Smooth muscle cell (in vitro differentiated cells): ENCODE measurements at regions not wholly inside any gene's neighbourhood (a gene's known extent, or its start where the extent isn't known, plus 50 kb on each side); places are given as distances from the start of the nearest gene placed in this dataset.
A peak's percentile ranks its signal among the peaks of the same experiment; 100 is the strongest.
"Not testable (repeated sequence)": the region's sequence is repeated elsewhere in the genome, so short reads cannot be mapped to it uniquely, and the experiment has no call there.

ENCODE experiments used
- DNase-seq: peaks from one replicate; lab custom pipeline; 2025; ENCODE audit not compliant: unreplicated experiment; lab: John Stamatoyannopoulos, UW
- H2AFZ ChIP-seq: fragments of 200-600 bp; sonication (generic); 2 replicates; pipeline ENCODE4 v1.6.0; 2016; ENCODE audit warnings: antibody characterized with exemption, low read depth, mild to moderate bottlenecking
- H3F3A ChIP-seq: fragments of 200-600 bp; sonication (generic); 2 replicates; pipeline ENCODE4 v1.6.0; 2017; ENCODE audit warnings: antibody characterized with exemption, low read depth
- H3K27ac ChIP-seq: fragments of 200-600 bp; sonication (generic); 2 replicates; pipeline ENCODE4 v1.5.1; 2016; ENCODE audit warnings: low read depth, mild to moderate bottlenecking
- H3K27me3 ChIP-seq: fragments of 200-600 bp; sonication (generic); 2 replicates; pipeline ENCODE4 v1.6.1; 2016; ENCODE audit warnings: low read depth, mild to moderate bottlenecking
- H3K36me3 ChIP-seq: fragments of 200-600 bp; sonication (generic); 2 replicates; pipeline ENCODE4 v1.5.1; 2016; ENCODE audit warnings: low read depth
- H3K4me1 ChIP-seq: fragments of 200-600 bp; sonication (generic); 2 replicates; pipeline ENCODE4 v1.5.1; 2016; ENCODE audit warnings: low read depth
- H3K4me2 ChIP-seq: fragments of 200-600 bp; sonication (generic); 2 replicates; pipeline ENCODE4 v1.6.0; 2016; ENCODE audit warnings: mild to moderate bottlenecking
- H3K4me3 ChIP-seq: fragments of 200-600 bp; sonication (generic); 2 replicates; pipeline ENCODE4 v1.5.1; 2016; ENCODE audit warnings: mild to moderate bottlenecking
- H3K79me2 ChIP-seq: fragments of 200-600 bp; sonication (generic); 2 replicates; pipeline ENCODE4 v1.6.0; 2016; ENCODE audit warnings: low read depth, mild to moderate bottlenecking
- H3K9ac ChIP-seq: fragments of 200-600 bp; sonication (generic); 2 replicates; pipeline ENCODE4 v1.6.0; 2016; ENCODE audit warnings: low read depth
- H3K9me3 ChIP-seq: fragments of 200-600 bp; sonication (generic); replicated peaks from 2 replicates; pipeline ENCODE4 v1.5.1; 2016; ENCODE audit warnings: low read depth
- H4K20me1 ChIP-seq: fragments of 200-600 bp; sonication (generic); 2 replicates; pipeline ENCODE4 v1.6.0; 2016; ENCODE audit warnings: low read depth
- WGBS: methylation state at CpG from one replicate; pipeline ENCODE4 v1.1.7; 2016; ENCODE audit warnings: low lambda C conversion rate; 5-methylcytosine and 5-hydroxymethylcytosine counted together

DNA sequence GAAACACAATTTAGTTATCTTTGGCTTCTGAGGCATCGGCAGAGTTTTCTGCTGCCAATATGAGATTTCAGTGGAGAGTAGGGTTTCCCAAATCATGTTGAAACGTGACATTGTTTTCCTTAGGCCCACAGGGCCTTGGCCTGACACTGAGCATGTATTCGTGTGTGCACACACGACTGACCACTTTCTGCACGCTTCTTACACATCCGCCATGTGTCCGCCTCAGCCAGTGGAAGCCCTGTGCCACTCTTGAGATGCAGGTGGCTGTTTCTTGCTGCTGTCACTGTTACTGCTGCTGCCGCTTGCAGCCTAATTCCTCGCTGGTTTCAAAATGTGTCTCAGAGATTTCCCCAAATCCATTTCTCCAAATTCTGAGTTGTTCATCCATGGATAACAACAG is 299.6 kb upstream of the PLGLB1 start:
- H3K36me3 ChIP-seq, H3K9me3 ChIP-seq, H3K9ac ChIP-seq, H3K4me2 ChIP-seq, H3F3A ChIP-seq, H3K27me3 ChIP-seq, H3K4me1 ChIP-seq, H3K27ac ChIP-seq, DNase-seq, H3K4me3 ChIP-seq, H4K20me1 ChIP-seq, H2AFZ ChIP-seq, H3K79me2 ChIP-seq: not testable (repeated sequence)
- WGBS: 96% methylated on average over 7 of the region's 9 CpGs

GRCh38 chr2:87324335-87325041 is 302.8 kb upstream of the PLGLB1 start:
- 55% methylated on average over 6 of the region's 6 CpGs for WGBS
- DNase-seq, H4K20me1 ChIP-seq, H3F3A ChIP-seq, H3K9ac ChIP-seq, H3K36me3 ChIP-seq, H3K9me3 ChIP-seq, H3K4me3 ChIP-seq, H2AFZ ChIP-seq, H3K4me1 ChIP-seq, H3K4me2 ChIP-seq, H3K79me2 ChIP-seq, H3K27me3 ChIP-seq: not testable (repeated sequence)
- peak overlapping the region; percentile 28 for H3K27ac ChIP-seq

DNA sequence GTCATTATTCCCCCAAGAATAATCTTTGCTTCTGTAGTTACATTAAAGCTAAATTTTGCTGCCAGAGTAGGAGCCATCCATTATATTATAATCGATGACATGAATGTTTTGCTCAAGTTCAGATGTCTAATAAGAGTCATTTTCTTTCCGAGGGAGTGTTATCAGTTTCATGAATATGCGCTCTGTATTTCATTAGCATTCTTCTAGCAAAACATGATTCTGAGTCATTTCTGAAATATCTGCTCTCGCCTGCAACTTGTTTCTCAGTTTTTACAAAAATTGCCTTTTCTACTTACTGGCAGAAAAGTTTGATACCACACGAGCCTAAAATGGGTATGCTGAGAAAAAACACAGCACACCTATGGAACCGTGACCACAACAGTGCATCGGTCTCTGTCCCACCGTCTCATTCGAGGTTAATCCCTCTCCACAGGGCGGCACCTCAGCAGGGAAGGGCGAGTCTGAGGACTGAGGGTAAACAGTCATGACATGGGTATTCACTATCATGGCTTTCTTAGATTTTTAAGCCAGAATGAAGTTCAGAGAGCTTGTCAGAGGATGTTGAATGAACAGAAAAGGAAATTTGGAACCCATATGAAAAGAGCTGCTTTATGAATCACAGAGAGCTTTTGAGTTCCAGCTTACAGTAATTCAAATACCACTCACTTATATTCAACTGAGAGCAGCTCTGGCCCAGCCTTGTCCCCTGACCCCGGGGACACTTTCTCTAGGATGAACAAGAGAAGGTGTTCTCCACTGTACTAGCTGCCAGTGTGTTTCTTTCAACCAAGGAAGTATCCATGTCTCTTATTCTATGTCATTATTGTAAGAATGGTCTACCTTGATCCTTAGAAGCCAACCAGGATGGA is 303.6 kb upstream of the PLGLB1 start:
- H3K4me1 ChIP-seq, H3K9me3 ChIP-seq, H3K9ac ChIP-seq, H3K27me3 ChIP-seq, H4K20me1 ChIP-seq, H3K36me3 ChIP-seq, H3F3A ChIP-seq, H3K79me2 ChIP-seq, H2AFZ ChIP-seq, DNase-seq, H3K4me3 ChIP-seq: not testable (repeated sequence)
- peak overlapping the region; percentile 51 for H3K27ac ChIP-seq
- peak overlapping the region; percentile 51 for H3K4me2 ChIP-seq
- 38% methylated on average over 6 of the region's 12 CpGs for WGBS

GRCh38 chr2:87325911-87326294 is 304.3 kb upstream of the PLGLB1 start:
- H4K20me1 ChIP-seq, H3F3A ChIP-seq, H3K9me3 ChIP-seq, H3K9ac ChIP-seq, H3K36me3 ChIP-seq, H2AFZ ChIP-seq, H3K4me1 ChIP-seq, DNase-seq, H3K79me2 ChIP-seq, H3K27me3 ChIP-seq, H3K4me3 ChIP-seq: not testable (repeated sequence)
- Histone ChIP-seq H3K27ac (peak overlapping the region; percentile 51), H3K4me2 (peak overlapping the region; percentile 51)
- 100% methylated on average over 2 of the region's 2 CpGs for WGBS

DNA sequence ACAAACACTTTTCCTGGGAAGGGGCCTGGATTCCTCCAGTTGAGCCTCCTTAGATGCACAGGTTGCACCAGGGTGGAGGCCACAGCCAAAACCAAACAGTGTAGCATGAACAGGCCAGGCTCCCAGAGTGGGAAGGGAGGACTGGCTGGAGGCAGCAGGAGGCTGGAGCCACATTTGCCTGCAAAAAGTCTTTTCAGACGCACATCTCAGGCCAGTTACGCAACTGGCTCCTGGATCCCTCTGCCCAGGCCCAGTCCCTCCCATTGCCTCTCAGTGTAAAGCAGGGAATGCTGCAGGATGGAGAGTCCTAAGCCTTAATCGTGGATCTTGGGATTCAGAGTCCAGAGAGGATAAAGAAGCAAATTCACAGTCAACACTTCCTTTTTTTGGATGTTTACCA is 305.1 kb upstream of the PLGLB1 start:
- H3K27ac ChIP-seq, H3K79me2 ChIP-seq, H3K27me3 ChIP-seq, DNase-seq, H3K9ac ChIP-seq, H3K9me3 ChIP-seq, H4K20me1 ChIP-seq, H3K4me1 ChIP-seq, H3F3A ChIP-seq, H3K4me3 ChIP-seq, H3K36me3 ChIP-seq, H2AFZ ChIP-seq, H3K4me2 ChIP-seq: not testable (repeated sequence)
- 77% methylated on average over 2 of the region's 3 CpGs for WGBS

- H2AFZ ChIP-seq, H3K9me3 ChIP-seq, H3K4me2 ChIP-seq, H4K20me1 ChIP-seq, H3K4me1 ChIP-seq, H3K27me3 ChIP-seq, H3K79me2 ChIP-seq, H3K36me3 ChIP-seq, H3K9ac ChIP-seq, H3F3A ChIP-seq, DNase-seq, H3K4me3 ChIP-seq, H3K27ac ChIP-seq: not testable (repeated sequence)
- WGBS: 98% methylated on average over 4 of the region's 4 CpGs
Measured at GRCh38 chr2:87327648-87328371, 306.2 kb upstream of the PLGLB1 start.

DNA sequence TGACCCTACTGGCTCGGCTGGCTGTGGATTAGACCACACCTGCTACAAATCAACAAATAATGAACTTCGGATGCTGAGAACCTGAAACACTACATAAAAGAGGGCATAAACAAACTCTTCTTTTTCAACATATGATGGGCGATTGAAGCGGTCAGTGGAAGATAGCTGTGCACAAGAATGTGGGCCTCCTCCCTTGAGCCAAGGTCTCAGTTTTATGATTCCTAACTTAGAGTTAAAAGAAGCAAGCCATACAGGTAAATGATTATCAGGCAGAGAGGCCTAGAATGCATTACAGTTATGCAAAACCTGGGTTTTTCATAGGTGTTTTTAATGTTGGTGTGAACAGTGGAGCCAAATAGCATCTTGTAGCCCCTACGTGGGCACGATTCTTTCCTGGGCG is 307.9 kb upstream of the PLGLB1 start:
- not testable (repeated sequence) for H3K36me3 ChIP-seq, DNase-seq
- 96% methylated on average over 7 of the region's 7 CpGs for WGBS

DNA sequence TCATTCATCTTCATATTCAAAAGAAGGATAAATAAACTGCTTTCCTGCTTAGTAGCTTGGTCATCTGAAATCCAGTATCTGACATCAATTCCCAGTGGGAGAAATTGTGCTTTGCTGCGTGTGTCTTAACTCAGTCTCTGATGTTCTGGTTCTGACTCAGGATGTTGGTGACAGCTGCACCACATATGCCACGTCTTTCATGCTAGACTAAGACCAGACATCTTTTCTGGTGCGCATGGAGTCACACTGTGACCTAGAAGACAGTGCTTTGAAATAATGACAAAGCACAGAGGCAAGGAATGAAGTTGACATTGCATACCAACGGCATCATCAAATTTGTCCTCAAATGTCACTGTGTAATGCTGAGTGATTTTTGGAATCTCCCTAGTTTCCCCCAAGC is 308.8 kb upstream of the PLGLB1 start:
- H4K20me1 ChIP-seq, H3K4me3 ChIP-seq, H3K4me1 ChIP-seq, H3K79me2 ChIP-seq, DNase-seq, H3K36me3 ChIP-seq, H2AFZ ChIP-seq, H3K27me3 ChIP-seq, H3F3A ChIP-seq, H3K9me3 ChIP-seq, H3K9ac ChIP-seq, H3K4me2 ChIP-seq: not testable (repeated sequence)
- WGBS: 33% methylated on average over 1 of the region's 4 CpGs
- peak overlapping the region; percentile 63 for H3K27ac ChIP-seq

More for the DNA sequence above, 307.9 kb upstream of the PLGLB1 start:
- H2AFZ ChIP-seq, H3K9ac ChIP-seq, H4K20me1 ChIP-seq, H3K4me2 ChIP-seq, H3K4me3 ChIP-seq, H3K79me2 ChIP-seq, H3K4me1 ChIP-seq, H3K9me3 ChIP-seq, H3K27me3 ChIP-seq, H3F3A ChIP-seq: not testable (repeated sequence)
- peak overlapping the region; percentile 63 for H3K27ac ChIP-seq
